Ishikawa (cell line): ENCODE measurements at regions not wholly inside any gene's neighbourhood (a gene's known extent, or its start where the extent isn't known, plus 50 kb on each side); places are given as distances from the start of the nearest gene placed in this dataset.

ENCODE experiments used
- CEBPB ChIP-seq: IDR thresholded peaks from 2 replicates; pipeline ENCODE4 v1.6.1; 2012
- CREB1 ChIP-seq: IDR thresholded peaks from 2 replicates; pipeline ENCODE4 v1.6.1; 2012; ENCODE audit warnings: low read depth
- EGR1 ChIP-seq: IDR thresholded peaks from 2 replicates; pipeline ENCODE4 v1.6.1; 2012
- EP300 ChIP-seq: IDR thresholded peaks from 2 replicates; pipeline ENCODE4 v1.6.1; 2012; ENCODE audit warnings: borderline replicate concordance
- FOXM1 ChIP-seq: IDR thresholded peaks from 2 replicates; pipeline ENCODE4 v1.6.1; 2012; ENCODE audit warnings: low read depth, borderline replicate concordance
- NFIC ChIP-seq: IDR thresholded peaks from 2 replicates; pipeline ENCODE4 v1.6.1; 2012
- RAD21 ChIP-seq: IDR thresholded peaks from 2 replicates; pipeline ENCODE4 v1.6.1; 2012; ENCODE audit warnings: low read depth
- TAF1 ChIP-seq: IDR thresholded peaks from 2 replicates; pipeline ENCODE4 v1.6.1; 2012; ENCODE audit warnings: low read depth, mild to moderate bottlenecking
- TCF12 ChIP-seq: IDR thresholded peaks from 2 replicates; pipeline ENCODE4 v1.6.1; 2012; ENCODE audit warnings: low read depth
- TEAD4 ChIP-seq: IDR thresholded peaks from 2 replicates; pipeline ENCODE4 v1.6.1; 2012
- YY1 ChIP-seq: IDR thresholded peaks from 2 replicates; pipeline ENCODE4 v1.6.1; 2012; ENCODE audit warnings: low read depth
- ZBTB7A ChIP-seq: IDR thresholded peaks from 2 replicates; pipeline ENCODE4 v1.6.1; 2012; ENCODE audit warnings: low read depth
- TF ChIP-seq, protein P1 (sequence below): IDR thresholded peaks from 2 replicates; pipeline ENCODE4 v1.6.1; 2012; ENCODE audit warnings: low read depth, mild to moderate bottlenecking
- TF ChIP-seq, protein P2 (sequence below): IDR thresholded peaks from 2 replicates; pipeline ENCODE4 v1.6.1; 2012
- TF ChIP-seq, protein P3 (sequence below): IDR thresholded peaks from 2 replicates; pipeline ENCODE4 v1.6.1; 2012

DNA sequence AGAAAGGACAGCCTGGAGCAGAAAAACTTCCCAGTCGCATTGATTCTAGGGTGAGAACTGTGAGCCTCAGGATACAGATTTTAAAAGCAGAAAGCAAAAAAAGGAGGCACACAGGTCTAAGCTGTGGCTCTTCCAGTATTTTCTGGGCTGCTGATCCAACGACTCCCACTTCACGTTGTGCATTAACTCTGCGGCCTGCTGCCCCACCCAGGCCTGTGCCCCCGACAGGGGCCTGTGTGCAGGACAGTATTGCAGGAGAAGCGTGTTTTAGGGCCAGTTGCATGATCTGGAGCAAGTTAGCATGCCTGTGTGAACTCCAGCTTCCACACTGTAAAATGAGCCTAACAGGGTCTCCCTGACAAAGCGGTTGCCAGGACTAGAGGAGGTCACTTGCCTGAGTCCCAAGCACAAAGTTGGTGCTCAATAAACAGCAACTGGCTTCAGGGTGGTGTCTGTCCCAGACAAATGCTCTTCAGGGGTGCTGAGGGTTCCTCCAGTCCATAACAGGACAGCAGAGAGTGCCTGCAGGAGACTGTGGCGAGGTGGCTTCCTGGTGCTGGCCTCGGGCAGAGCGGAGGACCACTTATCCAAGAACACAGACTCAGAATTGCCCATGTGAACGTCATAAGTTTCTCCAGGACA lies 66.8 kb upstream of the RAB4A start:
- TF ChIP-seq TEAD4 (no peak), EP300 (no peak), FOXM1 (no peak), CEBPB (no peak), RAD21 (no peak), ZBTB7A (no peak), TAF1 (no peak), TCF12 (no peak), CREB1 (no peak), EGR1 (no peak)

DNA sequence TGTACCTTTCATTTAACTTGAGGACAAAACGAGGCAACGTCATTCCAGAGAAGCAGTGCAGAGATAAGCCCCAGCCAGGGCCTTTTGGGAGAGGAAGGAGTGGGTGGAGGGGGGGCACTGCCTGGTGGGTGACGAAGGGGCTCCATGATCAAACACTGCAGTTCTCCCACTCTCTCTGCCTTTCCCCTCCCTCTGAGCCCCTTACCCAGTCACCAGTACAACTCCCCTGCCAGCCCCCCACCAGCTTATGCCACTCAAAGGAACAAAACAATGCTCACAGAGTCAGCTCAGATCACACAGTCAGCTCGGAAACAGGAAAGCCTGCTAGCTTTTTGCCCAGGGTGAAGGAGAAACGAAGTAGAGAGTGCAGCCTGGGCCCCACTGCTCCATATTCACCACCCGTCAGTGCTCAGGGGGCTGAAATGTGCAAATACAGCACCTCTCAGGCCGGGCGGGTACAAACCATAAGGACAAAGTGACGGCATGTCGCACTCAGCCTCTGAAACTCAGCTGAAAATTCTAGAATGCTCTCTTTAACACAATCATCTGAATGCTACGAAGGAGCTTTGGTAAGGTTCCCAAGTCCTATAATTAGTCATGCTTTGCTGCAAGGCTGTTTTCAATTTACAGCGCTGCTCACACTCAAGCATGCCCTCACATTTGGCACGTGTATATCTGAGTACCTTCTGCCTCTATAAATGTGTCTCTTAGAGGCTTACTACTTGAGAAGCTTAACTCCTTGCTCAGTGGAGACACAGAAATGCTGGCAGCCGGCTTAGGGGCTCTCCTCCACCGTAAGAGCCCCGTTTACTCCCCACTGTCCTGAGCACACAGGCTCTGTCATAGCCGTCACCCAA lies 65.8 kb upstream of the RAB4A start:
- TF ChIP-seq YY1 (no peak), TEAD4 (no peak), RAD21 (no peak), CEBPB (no peak), ZBTB7A (no peak), FOXM1 (no peak), TAF1 (no peak), CREB1 (no peak), TCF12 (no peak), EP300 (no peak), EGR1 (no peak), NFIC (no peak)
- TF ChIP-seq, protein P1, sequence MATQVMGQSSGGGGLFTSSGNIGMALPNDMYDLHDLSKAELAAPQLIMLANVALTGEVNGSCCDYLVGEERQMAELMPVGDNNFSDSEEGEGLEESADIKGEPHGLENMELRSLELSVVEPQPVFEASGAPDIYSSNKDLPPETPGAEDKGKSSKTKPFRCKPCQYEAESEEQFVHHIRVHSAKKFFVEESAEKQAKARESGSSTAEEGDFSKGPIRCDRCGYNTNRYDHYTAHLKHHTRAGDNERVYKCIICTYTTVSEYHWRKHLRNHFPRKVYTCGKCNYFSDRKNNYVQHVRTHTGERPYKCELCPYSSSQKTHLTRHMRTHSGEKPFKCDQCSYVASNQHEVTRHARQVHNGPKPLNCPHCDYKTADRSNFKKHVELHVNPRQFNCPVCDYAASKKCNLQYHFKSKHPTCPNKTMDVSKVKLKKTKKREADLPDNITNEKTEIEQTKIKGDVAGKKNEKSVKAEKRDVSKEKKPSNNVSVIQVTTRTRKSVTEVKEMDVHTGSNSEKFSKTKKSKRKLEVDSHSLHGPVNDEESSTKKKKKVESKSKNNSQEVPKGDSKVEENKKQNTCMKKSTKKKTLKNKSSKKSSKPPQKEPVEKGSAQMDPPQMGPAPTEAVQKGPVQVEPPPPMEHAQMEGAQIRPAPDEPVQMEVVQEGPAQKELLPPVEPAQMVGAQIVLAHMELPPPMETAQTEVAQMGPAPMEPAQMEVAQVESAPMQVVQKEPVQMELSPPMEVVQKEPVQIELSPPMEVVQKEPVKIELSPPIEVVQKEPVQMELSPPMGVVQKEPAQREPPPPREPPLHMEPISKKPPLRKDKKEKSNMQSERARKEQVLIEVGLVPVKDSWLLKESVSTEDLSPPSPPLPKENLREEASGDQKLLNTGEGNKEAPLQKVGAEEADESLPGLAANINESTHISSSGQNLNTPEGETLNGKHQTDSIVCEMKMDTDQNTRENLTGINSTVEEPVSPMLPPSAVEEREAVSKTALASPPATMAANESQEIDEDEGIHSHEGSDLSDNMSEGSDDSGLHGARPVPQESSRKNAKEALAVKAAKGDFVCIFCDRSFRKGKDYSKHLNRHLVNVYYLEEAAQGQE = no peak
- TF ChIP-seq, protein P2, sequence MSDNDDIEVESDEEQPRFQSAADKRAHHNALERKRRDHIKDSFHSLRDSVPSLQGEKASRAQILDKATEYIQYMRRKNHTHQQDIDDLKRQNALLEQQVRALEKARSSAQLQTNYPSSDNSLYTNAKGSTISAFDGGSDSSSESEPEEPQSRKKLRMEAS = no peak
- TF ChIP-seq, protein P3, sequence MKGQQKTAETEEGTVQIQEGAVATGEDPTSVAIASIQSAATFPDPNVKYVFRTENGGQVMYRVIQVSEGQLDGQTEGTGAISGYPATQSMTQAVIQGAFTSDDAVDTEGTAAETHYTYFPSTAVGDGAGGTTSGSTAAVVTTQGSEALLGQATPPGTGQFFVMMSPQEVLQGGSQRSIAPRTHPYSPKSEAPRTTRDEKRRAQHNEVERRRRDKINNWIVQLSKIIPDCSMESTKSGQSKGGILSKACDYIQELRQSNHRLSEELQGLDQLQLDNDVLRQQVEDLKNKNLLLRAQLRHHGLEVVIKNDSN = no peak

DNA sequence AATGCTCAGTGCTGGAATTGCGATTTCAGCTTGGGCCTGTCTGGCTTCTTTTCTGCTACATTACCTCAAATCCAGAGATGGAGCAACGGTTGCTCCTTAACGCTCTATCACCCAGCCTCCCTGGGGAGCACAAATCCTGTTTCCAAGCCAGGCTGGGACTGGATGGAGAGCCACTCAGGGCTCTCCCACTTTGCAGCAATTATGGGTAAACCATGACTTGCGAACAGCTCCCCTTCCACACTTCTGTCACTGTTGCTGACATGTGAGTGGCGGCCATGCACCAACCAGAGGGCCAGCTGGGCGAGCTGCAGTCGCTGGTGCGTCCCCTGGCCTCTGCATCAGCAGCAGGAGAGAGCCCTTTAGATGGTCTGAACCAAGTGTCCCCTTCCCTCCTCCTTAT lies 65.1 kb upstream of the RAB4A start:
- no peak for TF ChIP-seq YY1
- TF ChIP-seq, protein P3 = no peak
- TF ChIP-seq TCF12 = no peak
- TF ChIP-seq RAD21 = no peak
- TF ChIP-seq, protein P1 = no peak
- no peak for TF ChIP-seq EGR1
- no peak for TF ChIP-seq CREB1
- no peak for TF ChIP-seq TAF1
- no peak for TF ChIP-seq NFIC
- no peak for TF ChIP-seq EP300
- TF ChIP-seq, protein P2 = no peak
- no peak for TF ChIP-seq FOXM1
- no peak for TF ChIP-seq TEAD4
- TF ChIP-seq ZBTB7A = no peak
- no peak for TF ChIP-seq CEBPB

DNA sequence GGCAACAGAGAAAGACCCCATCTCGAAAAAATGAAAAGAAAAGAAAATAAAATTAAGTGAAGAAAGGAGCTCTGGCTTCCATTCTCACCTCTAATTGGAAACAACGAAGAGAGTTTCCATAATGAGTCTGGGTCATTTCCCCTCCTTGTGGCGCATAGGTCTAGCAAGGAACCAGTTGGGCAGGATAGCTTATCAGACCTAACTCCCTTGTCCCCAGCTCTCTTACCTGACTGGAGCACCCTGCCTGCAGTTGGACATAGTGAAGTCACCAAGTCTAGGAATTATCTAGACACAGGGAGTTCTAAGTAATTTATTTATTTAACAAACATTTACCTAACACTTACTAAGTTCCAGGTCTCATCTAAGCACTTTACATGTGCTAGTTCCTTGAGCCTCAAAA lies 63.0 kb upstream of the RAB4A start:
- TF ChIP-seq FOXM1 (no peak), TAF1 (no peak), CREB1 (no peak), RAD21 (no peak), TCF12 (no peak), YY1 (no peak), ZBTB7A (no peak), EP300 (no peak), TEAD4 (no peak), EGR1 (no peak), CEBPB (no peak), NFIC (no peak)
- TF ChIP-seq, protein P3 = no peak
- TF ChIP-seq, protein P1 = no peak
- TF ChIP-seq, protein P2 = no peak
